ENCODE measurements at regions not wholly inside any gene's neighbourhood (a gene's known extent, or its start where the extent isn't known, plus 50 kb on each side); places are given as distances from the start of the nearest gene placed in this dataset.

- no TSS peak for BruUV-seq (replicated peaks)
- in situ Hi-C loops (cut with MboI) = no loop called here
- Histone ChIP-seq H3K27ac (ENCODE audit: control insufficient read depth, insufficient read depth) (no peak overlapping the region), H3K9me3 (replicated peaks; ENCODE audit: control insufficient read depth, insufficient read depth, low read length) (no peaks in the 10 kb centered on the region), H4K20me1 (ENCODE audit: control insufficient read depth, insufficient read depth) (no peaks in the 10 kb centered on the region), H3K4me1 (ENCODE audit: control insufficient read depth, insufficient read depth, low read length) (no peaks in the 10 kb centered on the region; the same call in 1 of the 2 replicates), H2AFZ (ENCODE audit: control insufficient read depth, low read depth, low read length) (no peak overlapping the region), H3K9ac (ENCODE audit: control insufficient read depth, insufficient read depth, low read length) (no peak overlapping the region), H3K4me3 (no peak overlapping the region), H3K36me3 (ENCODE audit: control insufficient read depth in 2 of 2, insufficient read depth in 2 of 2, low read length in 1 of 2) (no peaks in the 10 kb centered on the region), H3K79me2 (ENCODE audit: control insufficient read depth, insufficient read depth, low read length) (no peaks in the 10 kb centered on the region), H3K4me2 (ENCODE audit: control insufficient read depth, insufficient read depth) (no peak overlapping the region), H3K27me3 (replicated peaks in 1 of 2; ENCODE audit: control insufficient read depth in 2 of 2, insufficient read depth in 2 of 2, low read length in 1 of 2) (no peaks in the 10 kb centered on the region)
- ChIA-PET POLR2A (no interaction called here), SMC1A (ENCODE audit: uncharacterized antibody, unreplicated experiment) (no interaction called here), CTCF (interaction anchor here (0.9 kb wide), 1 partner anchor 243 kb away, joined by 3 read pairs; no protein-coding TSS in a partner anchor), RAD21 (ENCODE audit: unreplicated experiment) (interaction anchor here (0.9 to 1.4 kb wide), 2 partner anchors 386 to 402 kb away, joined by 3 read pairs; no protein-coding TSS in a partner anchor)
- WGBS (ENCODE audit: insufficient coverage, insufficient replicate concordance, low lambda C conversion rate, missing lambda C conversion rate) = 3% methylated on average over 5 of the region's 5 CpGs
- DNase-seq (ENCODE audit: low read depth, low spot score) = no peak
- FAIRE-seq = peak; percentile 57
- peak; percentile 88 for ATAC-seq
- intact Hi-C loops (cut with micrococcal nuclease; ENCODE audit: unreplicated experiment) = no loop called here
- no peak for TF ChIP-seq HCFC1 (IDR thresholded peaks at IDR 0.05; ENCODE audit: low read length)
- TF ChIP-seq, protein P1, sequence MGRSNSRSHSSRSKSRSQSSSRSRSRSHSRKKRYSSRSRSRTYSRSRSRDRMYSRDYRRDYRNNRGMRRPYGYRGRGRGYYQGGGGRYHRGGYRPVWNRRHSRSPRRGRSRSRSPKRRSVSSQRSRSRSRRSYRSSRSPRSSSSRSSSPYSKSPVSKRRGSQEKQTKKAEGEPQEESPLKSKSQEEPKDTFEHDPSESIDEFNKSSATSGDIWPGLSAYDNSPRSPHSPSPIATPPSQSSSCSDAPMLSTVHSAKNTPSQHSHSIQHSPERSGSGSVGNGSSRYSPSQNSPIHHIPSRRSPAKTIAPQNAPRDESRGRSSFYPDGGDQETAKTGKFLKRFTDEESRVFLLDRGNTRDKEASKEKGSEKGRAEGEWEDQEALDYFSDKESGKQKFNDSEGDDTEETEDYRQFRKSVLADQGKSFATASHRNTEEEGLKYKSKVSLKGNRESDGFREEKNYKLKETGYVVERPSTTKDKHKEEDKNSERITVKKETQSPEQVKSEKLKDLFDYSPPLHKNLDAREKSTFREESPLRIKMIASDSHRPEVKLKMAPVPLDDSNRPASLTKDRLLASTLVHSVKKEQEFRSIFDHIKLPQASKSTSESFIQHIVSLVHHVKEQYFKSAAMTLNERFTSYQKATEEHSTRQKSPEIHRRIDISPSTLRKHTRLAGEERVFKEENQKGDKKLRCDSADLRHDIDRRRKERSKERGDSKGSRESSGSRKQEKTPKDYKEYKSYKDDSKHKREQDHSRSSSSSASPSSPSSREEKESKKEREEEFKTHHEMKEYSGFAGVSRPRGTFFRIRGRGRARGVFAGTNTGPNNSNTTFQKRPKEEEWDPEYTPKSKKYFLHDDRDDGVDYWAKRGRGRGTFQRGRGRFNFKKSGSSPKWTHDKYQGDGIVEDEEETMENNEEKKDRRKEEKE (IDR thresholded peaks at IDR 0.05) = no peak
- TF ChIP-seq ZBTB4 (CRISPR knock-in tag; IDR thresholded peaks at IDR 0.05) = no peak
- no peak for TF ChIP-seq POLR2AphosphoS5 (IDR thresholded peaks at IDR 0.05; ENCODE audit: low read length)
- no peak for TF ChIP-seq RAD51 (IDR thresholded peaks at IDR 0.05)
- no peak for TF ChIP-seq NFYB (IDR thresholded peaks at IDR 0.05; ENCODE audit: insufficient read depth, low read depth, low read length)
- TF ChIP-seq ZNF622 (IDR thresholded peaks at IDR 0.05) = no peak
- TF ChIP-seq MEF2B (IDR thresholded peaks at IDR 0.05; ENCODE audit: partially characterized antibody, poor library complexity, severe bottlenecking) = peak; percentile 46
- TF ChIP-seq YY1 (IDR thresholded peaks at IDR 0.05; ENCODE audit: low read depth, low read length) = no peak
- TF ChIP-seq ZZZ3 (IDR thresholded peaks at IDR 0.05; ENCODE audit: control insufficient read depth, insufficient read length, low read depth) = no peak
- peak; percentile 47; the same call in 1 of the 3 replicates for TF ChIP-seq POU2F2 (IDR thresholded peaks at IDR 0.05; ENCODE audit: borderline replicate concordance, low read depth, low read length)
- TF ChIP-seq EP300 (IDR thresholded peaks at IDR 0.05; ENCODE audit: borderline replicate concordance in 1 of 2, control insufficient read depth in 1 of 2, low read depth in 2 of 2, low read length in 2 of 2) = peak in 1 of 2 experiments; percentile 46; a peak in 1 of 4 replicates
- no peak for TF ChIP-seq MTA2 (IDR thresholded peaks at IDR 0.05; ENCODE audit: low read depth)
- TF ChIP-seq, protein P2, sequence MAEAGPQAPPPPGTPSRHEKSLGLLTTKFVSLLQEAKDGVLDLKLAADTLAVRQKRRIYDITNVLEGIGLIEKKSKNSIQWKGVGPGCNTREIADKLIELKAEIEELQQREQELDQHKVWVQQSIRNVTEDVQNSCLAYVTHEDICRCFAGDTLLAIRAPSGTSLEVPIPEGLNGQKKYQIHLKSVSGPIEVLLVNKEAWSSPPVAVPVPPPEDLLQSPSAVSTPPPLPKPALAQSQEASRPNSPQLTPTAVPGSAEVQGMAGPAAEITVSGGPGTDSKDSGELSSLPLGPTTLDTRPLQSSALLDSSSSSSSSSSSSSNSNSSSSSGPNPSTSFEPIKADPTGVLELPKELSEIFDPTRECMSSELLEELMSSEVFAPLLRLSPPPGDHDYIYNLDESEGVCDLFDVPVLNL (IDR thresholded peaks at IDR 0.05; ENCODE audit: low read depth, low read length) = no peak
- no peak for TF ChIP-seq CEBPB (IDR thresholded peaks at IDR 0.05; ENCODE audit: borderline replicate concordance in 1 of 2, low read depth in 2 of 2, low read length in 2 of 2)
- TF ChIP-seq IKZF1 (conservative IDR thresholded peaks at IDR 0.05) = peak; percentile 42; the same call in 1 of the 2 replicates
- TF ChIP-seq MTA3 (IDR thresholded peaks at IDR 0.05; ENCODE audit: borderline replicate concordance, low read length) = no peak
- no peak for TF ChIP-seq CREB1 (IDR thresholded peaks at IDR 0.05; ENCODE audit: low read depth)
- no peak for TF ChIP-seq ZBED1 (IDR thresholded peaks at IDR 0.05; ENCODE audit: borderline replicate concordance)
- TF ChIP-seq NFIC (IDR thresholded peaks at IDR 0.05; ENCODE audit: low read depth, low read length) = no peak
These were observed 238.4 kb downstream of the IRS2 start for GRCh38 chr13:109547942-109548341.

Measured in GM12878 (cell line).